ENCODE measurements at regions not wholly inside any gene's neighbourhood (a gene's known extent, or its start where the extent isn't known, plus 50 kb on each side); places are given as distances from the start of the nearest gene placed in this dataset.

- TF ChIP-seq CTCF (IDR thresholded peaks at IDR 0.05) (no peak), POLR2A (IDR thresholded peaks at IDR 0.05) (no peak)
Measured at GRCh38 chr18:71725256-71725655, 818.9 kb downstream of the CBLN2 start.
